ENCODE measurements at regions not wholly inside any gene's neighbourhood (a gene's known extent, or its start where the extent isn't known, plus 50 kb on each side); places are given as distances from the start of the nearest gene placed in this dataset.
"Not testable (repeated sequence)": the region's sequence is repeated elsewhere in the genome, so short reads cannot be mapped to it uniquely, and the experiment has no call there.

GRCh38 chr6:156676721-156677120, 100.5 kb upstream of the ARID1B start:
- no peak for TF ChIP-seq TSHZ2 (CRISPR knock-in tag; IDR thresholded peaks at IDR 0.05)
- TF ChIP-seq RARB (CRISPR knock-in tag; IDR thresholded peaks at IDR 0.05): no peak
- TF ChIP-seq PATZ1 (CRISPR knock-in tag; IDR thresholded peaks at IDR 0.05; ENCODE audit: borderline replicate concordance): no peak
- TF ChIP-seq ZNF70 (CRISPR knock-in tag; IDR thresholded peaks at IDR 0.05): no peak
- TF ChIP-seq TOX (CRISPR knock-in tag; IDR thresholded peaks at IDR 0.05; ENCODE audit: borderline replicate concordance): no peak
- TF ChIP-seq ZC3H10 (CRISPR knock-in tag; IDR thresholded peaks at IDR 0.05): no peak
- no peak for TF ChIP-seq PPARA (CRISPR knock-in tag; IDR thresholded peaks at IDR 0.05; ENCODE audit: borderline replicate concordance)
- TF ChIP-seq ZFP30 (CRISPR knock-in tag; IDR thresholded peaks at IDR 0.05): no peak
- no peak for TF ChIP-seq ZFP3 (CRISPR knock-in tag; IDR thresholded peaks at IDR 0.05)
- no peak for TF ChIP-seq POU6F1 (CRISPR knock-in tag; IDR thresholded peaks at IDR 0.05; ENCODE audit: borderline replicate concordance, low read depth)
- no peak for TF ChIP-seq ARNTL (CRISPR knock-in tag; IDR thresholded peaks at IDR 0.05; ENCODE audit: borderline replicate concordance, low read depth)
- no peak for TF ChIP-seq ZNF565 (CRISPR knock-in tag; conservative IDR thresholded peaks at IDR 0.05; ENCODE audit: low read depth)
- no peak for TF ChIP-seq ESRRG (CRISPR knock-in tag; IDR thresholded peaks at IDR 0.05)
- no peak for ATAC-seq

GRCh38 chr6:156674197-156674596, 103.0 kb upstream of the ARID1B start:
- TF ChIP-seq PPARA (CRISPR knock-in tag; IDR thresholded peaks at IDR 0.05; ENCODE audit: borderline replicate concordance) (no peak), ZC3H10 (CRISPR knock-in tag; IDR thresholded peaks at IDR 0.05) (no peak), ESRRG (CRISPR knock-in tag; IDR thresholded peaks at IDR 0.05) (no peak)
- no peak for ATAC-seq

- ATAC-seq: not testable (repeated sequence)
Measured at GRCh38 chr6:156670097-156670496, 107.1 kb upstream of the ARID1B start.

- ATAC-seq: no peak
- TF ChIP-seq RARB (CRISPR knock-in tag; IDR thresholded peaks at IDR 0.05) (no peak), TCF4 (CRISPR knock-in tag; IDR thresholded peaks at IDR 0.05; ENCODE audit: borderline replicate concordance) (no peak), CSDC2 (CRISPR knock-in tag; IDR thresholded peaks at IDR 0.05) (no peak), PATZ1 (CRISPR knock-in tag; IDR thresholded peaks at IDR 0.05; ENCODE audit: borderline replicate concordance) (no peak), OSR1 (CRISPR knock-in tag; IDR thresholded peaks at IDR 0.05) (no peak), ZFP3 (CRISPR knock-in tag; IDR thresholded peaks at IDR 0.05) (no peak), CSRNP3 (CRISPR knock-in tag; IDR thresholded peaks at IDR 0.05) (no peak), ZNF565 (CRISPR knock-in tag; conservative IDR thresholded peaks at IDR 0.05; ENCODE audit: low read depth) (no peak), TSHZ2 (CRISPR knock-in tag; IDR thresholded peaks at IDR 0.05) (no peak), TOX (CRISPR knock-in tag; IDR thresholded peaks at IDR 0.05; ENCODE audit: borderline replicate concordance) (no peak), ZC3H10 (CRISPR knock-in tag; IDR thresholded peaks at IDR 0.05) (no peak), BACH2 (CRISPR knock-in tag; IDR thresholded peaks at IDR 0.05; ENCODE audit: borderline replicate concordance) (no peak), GLIS3 (CRISPR knock-in tag; IDR thresholded peaks at IDR 0.05) (no peak), ZFP30 (CRISPR knock-in tag; IDR thresholded peaks at IDR 0.05) (no peak), POU6F1 (CRISPR knock-in tag; IDR thresholded peaks at IDR 0.05; ENCODE audit: borderline replicate concordance, low read depth) (no peak), ARNTL (CRISPR knock-in tag; IDR thresholded peaks at IDR 0.05; ENCODE audit: borderline replicate concordance, low read depth) (no peak), ISL1 (CRISPR knock-in tag; IDR thresholded peaks at IDR 0.05) (no peak)
Measured at GRCh38 chr6:156662025-156662445, 115.1 kb upstream of the ARID1B start.
